ENCODE measurements at regions not wholly inside any gene's neighbourhood (a gene's known extent, or its start where the extent isn't known, plus 50 kb on each side); places are given as distances from the start of the nearest gene placed in this dataset.

DNA sequence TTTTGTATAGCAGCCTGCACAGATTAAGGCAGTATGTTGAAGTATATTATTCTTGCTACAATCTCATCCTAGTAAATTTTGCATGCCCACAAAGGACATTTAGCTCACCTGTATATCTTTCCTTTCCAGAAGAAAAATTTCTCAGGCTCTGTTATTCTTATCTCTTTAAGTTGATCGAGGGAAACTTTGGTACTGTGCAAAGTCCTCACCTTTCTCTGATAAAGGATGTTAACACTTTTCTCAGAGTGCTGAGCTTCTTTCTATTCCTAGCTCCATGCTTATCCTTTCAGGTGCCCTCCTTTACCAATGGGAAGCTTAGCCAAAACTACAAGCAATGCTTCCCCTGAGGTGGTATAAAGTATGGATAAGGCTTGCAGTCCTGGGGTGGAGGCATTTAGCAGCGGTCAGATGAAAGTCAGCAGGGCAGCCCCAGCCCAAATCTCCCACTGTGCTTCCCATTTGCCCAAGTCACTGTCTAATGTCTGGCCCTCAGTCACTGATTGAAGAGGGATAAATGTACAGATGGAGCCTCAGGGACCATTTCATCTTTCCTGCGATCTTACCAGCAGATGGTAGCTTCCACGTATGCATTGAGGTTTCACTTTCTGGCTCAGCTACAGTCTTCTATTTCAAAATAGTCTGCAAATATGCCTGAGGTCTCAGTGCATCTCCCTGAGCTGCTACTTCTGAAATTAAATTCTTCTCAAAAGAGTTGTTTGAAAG is 127.8 kb upstream of the P2RY1 start:
- H3K4me1 Mint-ChIP-seq, result no peaks in the 10 kb centered on the region
- DNase-seq, result no peak
- H3K4me3 Mint-ChIP-seq, result no peak overlapping the region
- no peaks in the 10 kb centered on the region for H3K36me3 Mint-ChIP-seq
- H3K27ac Mint-ChIP-seq, result no peak overlapping the region
- H3K9me3 Mint-ChIP-seq, result peaks cover 0 to 2% (median 0%) of the 10 kb centered on the region in 6 donors
- peaks cover 0 to 1% (median 0%) of the 10 kb centered on the region in 3 donors for H3K27me3 Mint-ChIP-seq (ENCODE audit: low read depth in 3 of 3)

DNA sequence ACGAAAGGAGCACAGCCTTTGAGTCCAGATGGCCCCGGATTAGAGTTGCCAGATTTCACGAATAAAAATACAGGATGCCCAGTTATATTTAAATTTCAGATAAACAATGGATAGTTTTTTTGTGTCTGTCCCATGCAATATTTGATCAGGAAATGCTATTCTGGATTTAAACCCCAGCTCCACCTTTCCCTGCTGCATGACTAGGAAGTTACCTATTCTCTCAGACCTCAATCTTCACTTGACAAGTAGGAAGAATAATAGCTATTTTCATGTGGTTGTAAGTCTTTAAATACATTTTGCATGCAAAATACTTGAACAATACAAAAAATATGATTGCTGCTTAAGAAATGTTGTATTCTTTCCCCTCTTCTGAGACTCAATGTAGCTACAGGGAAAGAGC is 125.3 kb upstream of the P2RY1 start:
- no peak overlapping the region for H3K27ac Mint-ChIP-seq
- H3K27me3 Mint-ChIP-seq (ENCODE audit: low read depth in 3 of 3), result peaks cover 0 to 3% (median 1%) of the 10 kb centered on the region in 3 donors
- peaks cover 0 to 2% (median 0%) of the 10 kb centered on the region in 6 donors for H3K9me3 Mint-ChIP-seq
- DNase-seq, result no peak
- H3K36me3 Mint-ChIP-seq, result no peaks in the 10 kb centered on the region
- H3K4me1 Mint-ChIP-seq, result no peaks in the 10 kb centered on the region
- H3K4me3 Mint-ChIP-seq, result no peak overlapping the region

DNA sequence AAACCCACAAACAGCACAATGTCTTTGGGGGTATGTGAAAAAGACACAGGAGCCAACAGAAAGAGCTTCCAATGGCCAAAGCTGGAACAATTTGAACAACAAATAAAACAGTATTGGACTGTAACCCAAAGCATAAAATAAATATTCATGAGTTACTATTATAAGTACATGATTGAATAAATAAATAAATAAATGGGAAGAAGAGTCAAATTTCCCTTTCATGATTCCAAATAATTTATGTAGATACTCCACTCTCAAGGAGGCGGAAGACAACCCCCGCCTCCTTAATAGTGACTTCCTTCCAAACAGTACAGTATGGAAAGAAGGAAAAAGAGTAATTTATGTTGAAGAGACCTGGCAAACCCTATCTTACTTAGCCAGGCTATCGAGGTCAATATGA is 124.4 kb upstream of the P2RY1 start:
- H3K4me3 Mint-ChIP-seq, result no peak overlapping the region
- DNase-seq, result no peak
- no peaks in the 10 kb centered on the region for H3K4me1 Mint-ChIP-seq
- H3K27me3 Mint-ChIP-seq (ENCODE audit: low read depth in 3 of 3), result peaks cover 0 to 3% (median 1%) of the 10 kb centered on the region in 3 donors
- H3K36me3 Mint-ChIP-seq, result no peaks in the 10 kb centered on the region
- no peak overlapping the region for H3K27ac Mint-ChIP-seq
- peaks cover 0 to 2% (median 0%) of the 10 kb centered on the region in 6 donors for H3K9me3 Mint-ChIP-seq

DNA sequence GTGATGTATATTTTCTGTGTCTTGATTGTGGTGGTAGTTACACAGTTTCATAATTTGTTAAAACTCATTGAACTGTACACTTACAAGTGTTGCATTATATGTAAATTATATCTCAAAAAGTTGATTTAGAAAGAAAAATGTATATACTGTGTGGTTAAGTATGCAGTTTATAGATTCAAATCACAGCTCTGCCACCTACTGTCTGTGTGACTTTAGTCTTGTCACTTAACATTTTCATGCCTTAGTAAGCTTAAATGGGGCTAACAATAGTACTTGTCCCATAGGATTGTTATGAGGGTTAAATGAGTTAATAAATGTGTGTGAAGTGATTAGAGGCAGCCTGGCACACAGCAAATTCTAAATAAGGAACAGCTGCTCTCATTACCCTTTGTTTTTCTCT is 120.9 kb upstream of the P2RY1 start:
- no peak for DNase-seq
- Mint-ChIP-seq H3K4me1 (no peaks in the 10 kb centered on the region), H3K36me3 (no peaks in the 10 kb centered on the region), H3K27ac (no peak overlapping the region), H3K4me3 (no peak overlapping the region), H3K27me3 (ENCODE audit: low read depth in 3 of 3) (peaks cover 0 to 3% (median 0%) of the 10 kb centered on the region in 3 donors), H3K9me3 (peaks cover 0 to 3% (median 0%) of the 10 kb centered on the region in 6 donors)

DNA sequence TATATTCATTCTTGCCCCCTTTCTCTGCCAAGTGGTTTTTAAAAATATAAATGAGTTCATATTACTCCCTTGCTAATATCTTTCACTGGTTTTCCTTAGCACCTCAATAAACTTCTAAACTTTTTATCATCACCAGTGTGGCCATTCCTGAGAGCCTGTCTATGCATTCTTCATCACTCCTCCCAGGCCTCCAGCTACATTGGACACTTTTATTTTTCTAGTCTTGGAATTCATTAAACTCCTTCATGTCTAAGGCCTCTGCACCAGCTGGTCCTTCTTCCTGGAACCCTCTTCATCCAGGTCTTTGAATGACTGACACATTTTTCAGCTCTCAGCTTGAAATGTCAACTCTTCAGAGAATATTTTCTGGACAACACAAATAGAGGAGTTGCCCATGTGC is 120.4 kb upstream of the P2RY1 start:
- Mint-ChIP-seq H3K27me3 (ENCODE audit: low read depth in 3 of 3) (peaks cover 0 to 3% (median 0%) of the 10 kb centered on the region in 3 donors), H3K36me3 (no peaks in the 10 kb centered on the region), H3K4me1 (no peaks in the 10 kb centered on the region), H3K9me3 (peaks cover 0 to 3% (median 0%) of the 10 kb centered on the region in 6 donors), H3K27ac (no peak overlapping the region), H3K4me3 (no peak overlapping the region)
- no peak for DNase-seq

DNA sequence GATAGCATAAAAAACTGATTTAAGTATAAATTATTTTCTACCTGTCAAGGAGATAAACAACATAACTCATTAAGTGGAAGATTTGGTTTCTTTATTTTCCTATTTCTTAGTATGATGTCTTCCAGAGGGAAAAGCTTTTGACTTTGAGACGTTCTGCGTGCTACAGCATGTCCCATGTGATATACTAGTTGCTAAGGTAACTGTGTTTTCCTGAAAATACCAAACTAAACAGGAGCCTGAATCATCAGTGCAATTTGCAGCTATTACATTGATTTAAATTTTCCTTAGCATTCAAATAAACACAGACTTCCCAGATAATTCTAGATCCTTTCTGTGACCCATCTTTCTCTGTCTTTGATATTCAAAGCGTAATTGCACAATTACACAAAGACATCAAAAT is 117.7 kb upstream of the P2RY1 start:
- Mint-ChIP-seq H3K4me1 (no peaks in the 10 kb centered on the region), H3K36me3 (no peaks in the 10 kb centered on the region)
- no peak for DNase-seq

DNA sequence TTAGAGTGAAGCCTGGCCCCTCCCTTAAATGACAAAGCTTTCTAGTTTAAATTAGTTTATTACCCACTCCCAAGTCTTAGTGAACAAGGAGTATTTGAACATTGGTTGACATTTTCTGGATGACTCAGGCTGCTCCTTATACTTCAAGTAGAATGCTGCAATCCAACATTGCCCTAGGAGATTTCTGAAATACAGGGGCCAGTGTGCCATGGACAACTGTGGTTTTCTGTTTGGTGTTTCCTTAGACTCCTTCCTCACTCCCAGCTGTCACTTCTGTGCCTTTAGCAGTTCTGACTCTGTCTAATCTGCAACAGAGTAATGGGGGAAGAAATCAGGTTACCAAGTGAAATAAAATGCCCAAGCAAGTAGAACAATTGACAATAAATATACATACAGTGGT is 116.1 kb upstream of the P2RY1 start:
- Mint-ChIP-seq H3K27me3 (ENCODE audit: low read depth in 3 of 3) (peaks cover 0 to 2% (median 1%) of the 10 kb centered on the region in 3 donors), H3K9me3 (peaks cover 0 to 6% (median 1%) of the 10 kb centered on the region in 6 donors), H3K27ac (no peak overlapping the region), H3K36me3 (no peaks in the 10 kb centered on the region), H3K4me1 (no peaks in the 10 kb centered on the region), H3K4me3 (no peak overlapping the region)
- no peak for DNase-seq

More for the DNA sequence above, 117.7 kb upstream of the P2RY1 start:
- Mint-ChIP-seq H3K4me3 (no peak overlapping the region), H3K27me3 (ENCODE audit: low read depth in 3 of 3) (peaks cover 0 to 3% (median 2%) of the 10 kb centered on the region in 3 donors), H3K9me3 (peaks cover 0 to 6% (median under 1%) of the 10 kb centered on the region in 6 donors), H3K27ac (no peak overlapping the region)

DNA sequence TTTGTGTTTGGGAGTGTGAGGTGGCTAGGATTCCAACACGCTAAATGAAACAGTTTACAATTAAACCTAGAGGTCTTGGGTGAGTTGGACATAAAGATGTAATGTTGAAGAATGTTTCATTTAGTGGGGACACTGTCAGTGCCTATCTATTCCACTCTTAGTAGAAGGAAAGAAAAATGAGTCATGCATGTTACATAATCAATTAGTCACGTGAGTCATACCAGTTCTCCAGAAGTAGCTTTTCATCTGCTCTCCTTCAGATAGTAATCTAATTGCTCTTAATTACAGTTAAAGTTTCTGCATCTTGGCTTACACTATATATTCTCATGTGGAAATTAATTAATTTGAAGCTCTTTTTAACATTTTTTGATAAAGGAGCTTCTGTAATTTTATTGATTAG is 115.7 kb upstream of the P2RY1 start:
- Mint-ChIP-seq H3K4me3 (no peak overlapping the region), H3K4me1 (no peaks in the 10 kb centered on the region), H3K27me3 (ENCODE audit: low read depth in 3 of 3) (peaks cover 0 to 2% (median 2%) of the 10 kb centered on the region in 3 donors), H3K27ac (no peak overlapping the region), H3K9me3 (peaks cover 0 to 6% (median 3%) of the 10 kb centered on the region in 6 donors), H3K36me3 (no peaks in the 10 kb centered on the region)
- no peak for DNase-seq

DNA sequence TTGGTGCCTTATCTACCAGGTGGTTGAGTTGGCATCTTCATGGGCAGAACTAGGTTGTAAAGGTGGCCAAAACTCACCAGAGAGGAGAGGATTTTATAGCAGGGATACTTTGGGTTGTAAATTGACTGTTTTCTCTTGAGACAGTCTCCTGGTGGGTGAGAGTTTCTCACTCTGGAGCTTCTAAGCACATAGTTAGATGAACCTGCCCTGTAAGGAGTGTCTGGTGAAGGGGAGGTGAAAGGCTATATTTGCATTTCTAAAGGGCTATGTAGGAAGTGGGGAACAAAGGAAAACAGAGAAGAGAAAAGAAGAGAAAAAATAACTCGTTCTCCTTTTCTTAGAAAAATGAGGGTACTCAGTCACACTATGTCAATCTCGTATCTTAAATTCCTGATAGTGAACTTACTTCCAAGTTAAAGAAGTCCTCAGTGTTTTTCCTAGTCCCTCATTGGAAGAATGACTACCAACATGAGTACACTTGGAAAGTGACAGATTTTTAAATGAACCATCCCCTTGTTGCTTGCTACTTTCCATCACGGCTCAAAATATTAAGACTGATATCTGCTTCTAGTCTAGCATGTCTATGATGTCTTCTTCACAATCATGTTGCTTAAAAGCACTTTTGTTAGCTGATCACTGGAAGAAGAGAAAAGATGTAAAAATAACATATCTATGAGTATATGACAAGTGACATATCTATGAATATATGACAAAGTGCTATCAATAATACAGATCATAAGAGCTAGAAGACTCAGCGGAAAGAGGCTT is 113.8 kb upstream of the P2RY1 start:
- Mint-ChIP-seq H3K36me3 (no peaks in the 10 kb centered on the region), H3K9me3 (peaks cover 0 to 6% (median 3%) of the 10 kb centered on the region in 6 donors), H3K27me3 (ENCODE audit: low read depth in 3 of 3) (peaks cover 0 to 2% (median 2%) of the 10 kb centered on the region in 3 donors), H3K4me1 (no peaks in the 10 kb centered on the region), H3K27ac (no peak overlapping the region), H3K4me3 (no peak overlapping the region)
- DNase-seq, result no peak

DNA sequence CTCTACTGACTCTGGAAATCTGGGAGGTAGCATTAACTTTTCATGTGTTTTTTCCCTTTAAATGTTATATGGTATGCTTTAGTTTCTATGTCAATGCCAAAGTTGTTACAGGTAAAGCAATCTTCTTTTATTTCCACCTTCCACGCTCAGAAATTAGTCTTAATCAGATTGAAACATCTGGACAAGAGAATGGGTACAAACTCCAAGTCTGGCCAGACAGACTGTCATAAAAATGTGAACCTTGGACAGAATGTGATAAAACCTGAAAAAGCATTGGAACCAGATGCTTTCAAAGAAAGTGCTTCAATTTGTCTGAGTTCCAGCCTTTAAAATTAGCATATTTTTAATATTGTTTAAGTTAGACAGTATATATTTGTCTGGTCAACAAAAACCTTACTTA is 110.7 kb upstream of the P2RY1 start:
- no peak for DNase-seq
- H3K4me1 Mint-ChIP-seq, result no peaks in the 10 kb centered on the region
- peaks cover 2 to 3% (median 2%) of the 10 kb centered on the region in 3 donors for H3K27me3 Mint-ChIP-seq (ENCODE audit: low read depth in 3 of 3)
- H3K36me3 Mint-ChIP-seq, result no peaks in the 10 kb centered on the region
- no peak overlapping the region for H3K27ac Mint-ChIP-seq
- no peak overlapping the region for H3K4me3 Mint-ChIP-seq
- H3K9me3 Mint-ChIP-seq, result peaks cover 0 to 9% (median 2%) of the 10 kb centered on the region in 6 donors

DNA sequence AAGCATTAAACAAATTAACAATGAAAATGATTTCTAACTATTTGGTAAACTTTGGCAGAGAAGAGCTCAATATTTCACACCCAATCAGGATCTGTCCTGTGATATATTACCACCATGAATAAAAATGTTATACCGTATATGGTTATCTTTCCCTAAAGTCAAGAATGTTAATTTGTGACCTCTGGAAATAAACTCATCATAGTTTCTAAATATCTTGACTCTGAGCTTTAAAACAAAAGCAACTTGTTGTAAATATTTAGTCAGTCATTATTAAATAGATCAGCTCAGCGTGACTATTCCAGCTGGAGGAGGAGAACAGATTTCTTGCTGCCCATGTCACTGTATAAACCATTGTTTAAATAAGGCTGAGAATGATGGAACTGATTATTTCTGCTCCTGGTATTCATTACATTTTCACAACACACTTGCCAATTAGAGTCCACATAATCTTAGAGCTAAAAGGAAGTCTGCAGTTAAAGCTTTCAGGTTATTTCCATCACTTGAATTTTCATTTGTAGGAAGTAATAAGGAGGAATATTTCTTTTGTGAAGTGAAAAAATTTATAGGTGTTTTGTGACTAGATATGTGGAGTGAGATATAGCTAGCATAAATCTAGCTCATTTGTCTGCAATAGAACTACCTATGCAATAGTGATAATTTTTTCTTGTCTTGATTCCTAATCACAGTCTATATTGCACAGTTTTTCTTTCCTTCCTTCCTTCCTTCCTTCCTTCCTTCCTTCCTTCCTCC is 106.5 kb upstream of the P2RY1 start:
- no peaks in the 10 kb centered on the region for H3K4me1 Mint-ChIP-seq

DNA sequence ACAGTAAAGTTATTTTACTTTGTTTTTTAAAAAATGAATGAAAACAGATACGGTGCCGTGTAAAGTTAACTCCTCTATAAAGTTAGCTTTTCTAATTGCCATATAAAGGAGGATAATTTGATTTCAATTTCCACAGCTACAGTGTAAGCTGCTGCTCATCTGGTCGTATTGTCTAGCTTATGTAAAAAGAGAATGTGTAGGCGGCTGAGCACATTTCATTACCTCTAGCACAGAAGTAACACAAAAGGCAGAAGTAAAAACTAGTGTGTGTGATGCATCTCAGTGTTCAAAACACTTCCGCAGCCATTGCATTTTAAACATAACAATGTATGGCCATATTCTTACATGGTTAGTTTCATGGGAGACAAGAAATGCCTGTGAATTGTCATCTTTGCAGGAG is 105.0 kb upstream of the P2RY1 start:
- Mint-ChIP-seq H3K36me3 (no peaks in the 10 kb centered on the region), H3K9me3 (peaks cover 0 to 4% (median 0%) of the 10 kb centered on the region in 6 donors), H3K4me1 (no peaks in the 10 kb centered on the region), H3K4me3 (no peak overlapping the region), H3K27me3 (ENCODE audit: low read depth in 3 of 3) (peaks cover 0 to 3% (median 0%) of the 10 kb centered on the region in 3 donors), H3K27ac (no peak overlapping the region)
- no peak for DNase-seq

More for the DNA sequence above, 106.5 kb upstream of the P2RY1 start:
- no peak overlapping the region for H3K4me3 Mint-ChIP-seq
- DNase-seq, result no peak
- peaks cover 0 to 3% (median 2%) of the 10 kb centered on the region in 3 donors for H3K27me3 Mint-ChIP-seq (ENCODE audit: low read depth in 3 of 3)
- H3K36me3 Mint-ChIP-seq, result no peaks in the 10 kb centered on the region
- peaks cover 0 to 6% (median 0%) of the 10 kb centered on the region in 6 donors for H3K9me3 Mint-ChIP-seq
- no peak overlapping the region for H3K27ac Mint-ChIP-seq

DNA sequence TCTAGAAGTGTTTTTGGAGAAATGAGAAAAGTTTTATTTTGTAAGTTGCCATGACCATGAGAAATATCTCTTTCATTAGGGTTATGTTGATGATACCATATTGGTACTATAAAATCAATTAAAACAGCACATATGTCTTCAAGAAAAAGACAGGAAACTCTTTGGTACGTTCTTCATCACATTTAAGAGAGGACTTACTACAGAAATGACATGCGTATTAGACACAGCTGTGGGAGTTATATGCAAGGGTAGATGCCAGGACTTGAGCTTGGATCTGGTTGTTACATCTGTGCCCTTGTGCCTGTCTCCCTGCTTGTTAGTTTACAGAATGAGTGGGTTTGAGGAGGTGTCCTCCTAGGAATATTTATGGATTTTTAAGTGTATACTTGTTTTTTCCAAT is 103.4 kb upstream of the P2RY1 start:
- H3K27me3 Mint-ChIP-seq (ENCODE audit: low read depth in 3 of 3), result peaks cover 0 to 5% (median 0%) of the 10 kb centered on the region in 3 donors
- H3K9me3 Mint-ChIP-seq, result peaks cover 0 to under 1% (median 0%) of the 10 kb centered on the region in 6 donors
- no peaks in the 10 kb centered on the region for H3K36me3 Mint-ChIP-seq
- no peak overlapping the region for H3K4me3 Mint-ChIP-seq
- H3K4me1 Mint-ChIP-seq, result no peaks in the 10 kb centered on the region
- H3K27ac Mint-ChIP-seq, result no peak overlapping the region
- DNase-seq, result no peak

All from immature natural killer cell (primary cell).